Fibroblast of skin of right quadriceps (primary cell): ENCODE measurements at regions not wholly inside any gene's neighbourhood (a gene's known extent, or its start where the extent isn't known, plus 50 kb on each side); places are given as distances from the start of the nearest gene placed in this dataset.
"Not testable (repeated sequence)": the region's sequence is repeated elsewhere in the genome, so short reads cannot be mapped to it uniquely, and the experiment has no call there.

ENCODE experiments used
- DNase-seq: peaks from one replicate; pipeline ENCODE4 v3.0.0-alpha.2; 2013

DNA sequence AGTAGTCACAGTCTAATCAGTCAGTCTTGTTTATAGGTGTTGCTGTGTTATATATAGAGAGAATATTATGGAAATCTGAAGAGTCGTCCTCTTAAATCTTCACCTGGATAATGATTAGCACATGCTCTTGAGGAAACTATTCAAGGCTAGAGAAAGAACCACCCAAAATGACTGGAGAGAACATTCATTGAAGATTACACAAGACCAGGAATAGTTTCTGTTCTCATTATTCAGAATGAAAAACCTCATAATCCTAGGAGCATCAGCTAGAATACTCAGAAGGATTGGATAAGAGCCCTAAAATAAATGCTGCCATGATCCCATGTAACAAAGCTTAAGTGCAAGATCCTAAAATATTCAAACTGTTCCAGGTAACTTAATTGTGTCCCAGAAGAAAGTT lies 278.2 kb upstream of the PREP start:
- DNase-seq, result no peak

DNA sequence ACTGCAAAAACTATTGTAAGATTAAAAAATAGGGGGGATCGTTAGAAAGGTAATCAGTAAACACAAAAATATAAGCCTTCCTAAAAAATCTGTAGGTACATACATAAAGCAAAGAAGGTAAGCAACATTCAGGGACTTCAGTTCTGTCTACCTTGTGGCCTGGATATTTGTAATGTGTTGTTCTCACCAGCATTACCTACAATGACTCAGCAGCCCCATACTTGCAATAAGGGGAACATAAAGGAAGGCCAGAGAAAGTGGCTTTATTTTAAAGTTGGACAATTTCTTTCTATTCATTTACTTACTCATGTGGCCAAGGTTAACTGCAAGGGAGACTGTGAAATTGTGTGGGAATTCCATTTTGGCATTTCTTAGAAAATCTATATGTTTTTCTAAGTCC lies 277.2 kb upstream of the PREP start:
- no peak for DNase-seq

DNA sequence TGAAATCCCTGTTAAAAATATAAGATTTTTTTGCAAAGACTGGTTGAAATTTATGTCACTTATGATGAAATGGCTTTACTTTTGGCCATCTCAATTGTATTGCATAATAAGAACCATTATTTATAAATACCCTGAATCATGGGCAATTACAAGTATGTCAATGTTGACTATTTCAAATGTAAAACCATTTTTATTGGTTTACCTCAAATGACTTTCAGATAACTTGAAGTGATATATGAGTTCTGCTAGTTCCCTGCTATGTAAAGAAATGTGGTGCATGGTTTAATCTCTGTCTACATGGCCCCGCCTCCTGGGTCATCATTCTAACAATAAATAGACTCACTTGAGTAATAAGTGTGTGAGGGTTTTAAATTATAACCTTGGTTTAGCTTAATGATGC lies 275.6 kb upstream of the PREP start:
- DNase-seq, result peak; percentile 51

DNA sequence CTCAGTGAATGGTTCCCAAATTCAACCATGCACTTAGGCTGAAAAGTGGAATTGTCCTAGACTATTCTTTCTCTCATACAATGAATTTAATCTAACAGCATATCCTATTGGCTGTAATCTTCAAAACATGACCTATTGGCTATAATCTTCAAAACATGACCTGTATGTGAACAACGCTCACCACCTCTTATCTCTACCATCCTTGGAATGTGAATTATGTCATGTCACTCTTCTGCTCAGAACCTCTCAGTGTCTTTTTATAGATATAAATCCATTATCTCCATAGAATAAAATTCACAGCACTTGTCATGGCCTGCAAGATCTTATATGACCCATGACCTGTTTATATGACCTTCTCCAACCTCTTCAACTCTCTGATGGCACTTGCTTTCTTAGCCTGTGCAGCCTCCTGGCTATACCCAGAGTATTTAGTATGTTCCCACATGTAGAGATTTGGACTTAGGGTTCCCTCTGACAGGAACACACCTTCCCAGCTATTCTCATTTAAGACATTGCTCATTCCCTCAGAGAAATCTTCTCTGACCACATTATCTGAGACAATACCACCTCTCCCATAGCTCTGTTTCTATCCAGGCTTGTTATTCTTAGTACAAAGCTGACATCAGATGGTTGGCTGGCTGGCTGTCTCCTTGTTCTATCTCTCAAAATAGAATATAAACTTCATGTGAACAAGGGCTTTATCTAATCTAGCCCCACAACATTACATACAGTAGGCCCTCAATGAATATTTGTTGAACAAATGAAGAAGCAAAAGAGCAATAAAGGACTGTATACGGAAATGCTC lies 275.0 kb upstream of the PREP start:
- peak; percentile 4 for DNase-seq

DNA sequence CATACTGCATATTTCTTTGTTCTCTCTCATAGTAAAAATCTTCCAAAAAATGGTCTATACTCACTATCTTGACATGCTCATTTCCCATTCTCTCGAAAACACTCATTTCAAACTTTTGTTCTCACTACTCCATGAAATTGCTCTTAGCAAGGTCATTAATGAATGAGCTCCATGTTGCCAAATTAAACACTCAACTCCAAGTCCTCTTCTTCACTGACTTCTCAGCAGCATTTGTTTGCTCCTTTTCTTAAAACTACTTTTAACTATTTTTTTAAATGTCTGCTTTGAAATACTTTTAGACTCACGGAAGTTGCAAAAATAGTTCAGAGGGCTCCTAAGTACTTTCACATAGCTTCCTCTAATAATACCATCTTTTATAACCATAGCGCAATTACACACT lies 274.0 kb upstream of the PREP start:
- no peak for DNase-seq

DNA sequence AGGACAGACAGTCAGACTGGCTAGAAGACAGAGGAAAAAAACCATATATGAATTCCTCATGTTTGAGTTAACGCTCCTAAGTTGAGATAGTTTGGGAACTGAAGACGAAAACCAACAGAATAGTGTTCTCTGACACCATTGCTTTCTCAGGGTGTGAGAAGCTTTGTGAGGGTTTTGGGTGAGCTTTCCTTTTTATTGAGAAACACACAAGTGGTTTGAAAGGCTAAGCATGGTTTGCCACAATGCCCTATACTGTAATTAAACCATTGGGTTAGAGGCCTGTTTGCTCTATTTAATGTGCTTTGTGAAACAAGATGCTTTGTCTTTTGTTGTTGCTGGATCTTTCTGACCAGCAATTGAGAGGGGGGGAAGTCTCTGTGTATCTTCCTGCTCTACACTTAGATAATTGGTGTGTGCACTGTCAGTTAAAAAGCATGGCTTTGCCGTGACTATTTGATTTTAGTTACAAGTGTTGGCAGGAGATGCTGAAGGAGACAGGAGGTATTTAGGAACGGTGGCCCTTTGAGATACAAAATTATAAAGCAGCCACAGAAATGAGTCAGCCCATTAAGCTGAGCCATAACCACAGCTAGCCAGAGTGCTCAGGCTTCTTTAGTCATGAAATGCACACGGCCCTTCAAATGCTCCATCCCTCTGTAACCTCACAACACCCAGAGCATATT lies 273.0 kb upstream of the PREP start:
- peak; percentile 94 for DNase-seq

DNA sequence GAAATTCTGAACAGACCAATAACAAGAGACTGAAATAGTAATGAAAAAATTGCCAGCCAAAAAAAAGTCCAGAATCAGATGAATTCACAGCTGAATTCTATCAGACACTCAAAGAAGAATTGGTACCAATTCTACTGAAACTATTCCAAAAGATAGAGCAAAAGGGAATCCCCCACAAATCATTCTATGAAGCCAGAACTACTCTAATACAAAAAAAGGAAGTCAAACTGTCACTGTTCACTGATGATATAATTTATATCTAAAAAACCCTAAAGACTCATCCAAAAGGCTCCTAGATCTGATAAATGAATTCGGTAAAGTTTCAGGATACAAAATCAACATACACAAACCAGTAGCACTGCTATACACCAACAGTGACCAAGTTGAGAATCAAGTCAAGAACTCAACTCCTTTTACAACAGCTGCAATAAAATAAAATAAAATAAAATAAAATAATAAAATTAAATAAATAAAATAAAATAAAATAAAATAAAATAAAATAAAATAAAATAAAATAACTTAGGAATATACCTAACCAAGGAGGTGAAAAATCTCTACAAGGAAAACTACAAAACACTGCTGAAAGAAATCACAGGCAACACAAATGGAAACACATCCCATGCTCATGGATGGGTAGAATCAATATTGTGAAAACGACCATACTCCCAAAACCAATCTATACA lies 270.1 kb upstream of the PREP start:
- not testable (repeated sequence) for DNase-seq

DNA sequence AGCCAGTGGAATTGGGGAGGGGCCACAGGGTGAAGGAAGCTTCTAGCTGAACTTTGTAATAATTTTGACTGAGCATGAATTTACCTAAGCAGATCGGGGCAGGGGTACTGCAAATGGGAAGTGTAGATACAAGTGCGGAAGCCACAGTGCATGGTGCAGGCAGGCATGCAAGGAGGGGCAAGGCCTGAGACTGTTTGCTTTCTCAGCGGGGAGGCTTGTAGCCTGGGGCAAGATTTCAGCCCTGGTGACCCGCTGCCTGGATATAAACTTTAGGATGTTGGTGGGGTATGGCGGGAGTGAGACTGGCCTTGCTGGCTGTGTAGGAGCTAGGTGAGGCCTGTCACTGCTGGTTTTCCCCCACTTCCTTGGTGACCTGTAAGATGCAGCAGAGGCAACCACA lies 266.4 kb upstream of the PREP start:
- DNase-seq, result no peak

DNA sequence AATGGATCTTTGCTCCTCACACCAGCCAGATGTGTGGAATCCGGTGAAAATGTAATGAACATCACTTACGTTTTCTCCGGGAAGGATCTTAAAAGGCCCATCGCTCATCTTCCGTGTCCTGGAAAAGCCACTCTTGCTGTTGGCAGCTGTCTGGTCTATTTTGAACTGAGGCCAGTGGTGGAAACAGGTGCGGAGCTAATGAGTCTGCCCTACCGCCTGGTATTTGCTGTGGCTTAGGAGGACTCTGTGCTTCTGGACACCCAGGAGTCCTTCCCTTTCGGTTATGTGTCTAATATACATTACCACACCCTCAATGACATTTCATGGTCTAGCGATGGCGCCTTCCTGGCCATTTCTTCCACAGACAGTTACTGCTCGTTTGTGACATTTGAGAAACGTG lies 264.2 kb upstream of the PREP start:
- DNase-seq, result no peak

DNA sequence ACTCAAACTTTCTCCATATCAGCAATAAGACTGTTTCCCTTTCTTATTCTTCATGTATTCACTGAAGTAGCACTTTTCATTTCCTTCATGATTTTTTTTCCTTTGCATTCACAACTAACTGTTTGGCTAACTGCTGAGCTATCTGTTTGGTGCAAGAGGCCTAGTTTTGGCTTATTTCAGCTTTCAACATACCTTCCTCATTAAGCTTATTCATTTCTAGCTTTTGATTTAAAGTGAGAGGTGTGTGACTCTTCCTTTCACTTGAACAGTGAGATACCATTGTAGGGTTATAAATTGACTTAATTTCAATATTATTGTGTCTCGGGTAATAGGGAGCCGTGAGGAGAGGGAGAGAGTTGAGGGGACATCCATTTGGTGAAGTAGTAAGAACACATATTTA lies 262.0 kb upstream of the PREP start:
- DNase-seq, result no peak

DNA sequence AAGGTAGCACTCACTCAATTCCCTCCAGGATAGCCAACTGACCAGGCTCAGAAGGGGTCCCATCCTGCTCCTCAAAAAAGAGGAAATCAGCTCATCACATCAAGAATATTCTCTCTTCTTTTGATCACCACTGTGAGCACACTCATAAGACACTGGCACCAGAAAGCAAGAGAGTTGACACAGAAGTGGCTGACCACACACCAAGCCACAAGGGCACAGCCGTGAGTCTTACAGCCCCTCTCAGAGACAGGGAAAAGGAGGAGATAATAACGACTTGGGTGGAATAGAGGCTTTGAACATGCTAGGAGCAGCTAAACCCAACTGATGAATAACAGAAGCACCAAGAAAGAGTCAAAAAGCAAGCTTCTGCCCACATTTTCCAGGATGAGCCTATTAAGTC lies 249.1 kb upstream of the PREP start:
- DNase-seq, result no peak

DNA sequence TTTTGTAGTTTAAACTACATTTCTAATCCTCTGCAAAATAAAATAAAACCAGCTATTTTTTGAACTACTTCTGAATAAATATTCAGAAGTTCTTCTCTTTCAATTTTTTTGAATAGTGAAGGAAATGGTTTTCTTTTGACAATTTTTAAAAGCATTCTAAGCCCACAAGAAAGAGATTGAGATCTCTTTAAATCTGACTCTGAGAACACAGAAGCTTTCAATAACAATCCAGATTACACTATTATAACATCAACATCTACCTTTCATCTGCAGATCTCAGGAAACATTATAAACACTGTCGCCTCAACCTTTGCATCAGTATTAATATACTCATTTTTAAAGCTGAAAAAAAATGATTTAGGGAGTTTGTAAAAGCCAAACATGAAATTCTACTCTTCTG lies 247.5 kb upstream of the PREP start:
- DNase-seq, result no peak

DNA sequence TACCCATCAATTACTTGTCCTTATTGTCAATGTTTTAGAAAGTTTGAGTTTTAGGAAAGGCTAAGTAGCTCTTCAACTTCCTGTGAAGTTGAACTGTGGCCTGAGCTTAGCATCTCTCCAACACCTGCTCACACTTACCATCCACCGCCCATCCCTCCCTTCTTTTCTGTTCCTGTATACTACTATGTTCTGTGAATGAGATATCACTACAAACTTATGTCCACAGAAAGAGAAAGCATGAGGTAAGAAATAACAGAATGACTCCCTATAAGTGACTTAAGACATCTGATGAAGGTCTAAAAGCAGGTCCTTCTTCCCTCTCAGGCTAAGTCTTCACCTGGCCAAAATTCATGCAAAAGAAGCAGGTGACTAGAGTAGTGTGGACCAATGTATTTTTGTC lies 246.3 kb upstream of the PREP start:
- no peak for DNase-seq

DNA sequence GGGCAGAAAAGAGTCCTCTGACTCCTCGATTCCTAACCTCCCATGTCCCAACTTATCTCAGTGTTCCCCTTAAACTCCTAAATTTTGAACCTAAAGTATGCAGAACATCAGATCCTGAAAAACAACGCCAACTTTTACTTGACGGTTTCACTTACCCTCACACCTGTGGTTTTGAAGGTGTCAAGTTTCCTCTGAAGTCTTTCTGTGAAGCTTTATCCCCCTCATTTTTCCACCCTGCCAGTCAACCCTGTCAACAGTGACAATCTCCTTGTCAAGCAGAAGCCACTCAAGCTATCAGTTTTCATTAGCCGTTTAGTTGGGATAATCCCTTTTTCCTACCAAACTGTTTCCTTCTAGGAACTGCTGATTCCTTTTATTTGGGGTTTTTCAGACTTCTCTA lies 245.4 kb upstream of the PREP start:
- no peak for DNase-seq

DNA sequence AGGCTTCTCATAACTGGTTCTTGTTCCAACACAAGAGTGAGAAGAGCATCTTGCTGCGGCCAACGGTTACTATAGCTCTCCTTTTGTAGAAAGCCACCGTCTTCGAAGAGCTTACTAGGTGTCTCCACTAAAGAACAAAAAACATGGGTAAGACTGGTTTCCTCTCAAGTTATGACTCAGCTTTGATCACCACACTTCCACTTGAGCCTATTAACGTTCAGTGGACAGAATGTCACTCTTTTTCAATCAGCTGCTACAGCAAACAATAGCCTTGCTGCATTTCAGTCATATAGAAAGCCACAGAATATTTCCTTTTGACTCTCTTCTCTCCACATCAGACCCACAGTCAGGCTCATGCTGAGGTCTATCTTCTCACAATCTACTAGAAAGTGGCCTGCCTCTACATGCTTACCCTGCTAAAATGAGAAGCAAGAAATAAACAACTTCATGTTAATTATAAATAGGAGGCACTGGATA lies 243.5 kb upstream of the PREP start:
- no peak for DNase-seq

DNA sequence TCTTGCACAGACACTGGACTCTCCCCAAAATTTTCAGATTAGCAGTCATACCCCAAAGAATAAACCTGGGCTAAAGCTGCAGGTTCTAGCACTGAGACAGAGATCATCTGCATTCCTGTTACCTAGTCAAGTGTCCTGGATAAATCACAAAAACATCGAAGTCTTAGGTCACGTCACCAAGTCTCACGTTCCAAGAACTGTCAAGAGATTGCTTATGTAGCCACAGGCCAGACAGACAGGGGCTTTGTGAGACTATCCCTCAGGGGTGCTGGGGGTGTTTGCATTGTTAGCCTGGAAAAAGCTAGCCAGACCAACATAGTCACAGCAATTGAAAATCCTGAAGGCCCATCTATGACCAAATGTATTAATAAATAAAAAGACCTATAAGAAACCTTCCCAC lies 243.1 kb upstream of the PREP start:
- no peak for DNase-seq

DNA sequence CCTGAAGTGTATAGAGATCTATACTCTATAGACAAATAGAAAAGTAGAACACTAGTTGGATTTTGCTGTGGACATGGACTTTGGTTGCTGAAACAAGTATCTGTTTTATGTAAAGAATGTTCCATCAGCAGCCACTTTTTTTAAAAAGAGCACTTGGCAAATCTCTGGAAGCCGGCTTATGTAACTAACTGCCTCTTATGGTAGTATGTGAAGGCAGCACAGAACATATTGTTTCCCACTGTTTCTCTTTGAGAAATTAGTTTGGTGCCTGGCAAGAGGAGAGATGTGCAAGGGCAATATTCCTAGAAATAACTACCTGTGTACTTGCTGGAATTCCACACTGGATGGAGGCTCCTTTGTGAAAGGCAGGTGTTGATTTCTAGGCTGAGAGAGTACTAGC lies 242.3 kb upstream of the PREP start:
- DNase-seq, result no peak

DNA sequence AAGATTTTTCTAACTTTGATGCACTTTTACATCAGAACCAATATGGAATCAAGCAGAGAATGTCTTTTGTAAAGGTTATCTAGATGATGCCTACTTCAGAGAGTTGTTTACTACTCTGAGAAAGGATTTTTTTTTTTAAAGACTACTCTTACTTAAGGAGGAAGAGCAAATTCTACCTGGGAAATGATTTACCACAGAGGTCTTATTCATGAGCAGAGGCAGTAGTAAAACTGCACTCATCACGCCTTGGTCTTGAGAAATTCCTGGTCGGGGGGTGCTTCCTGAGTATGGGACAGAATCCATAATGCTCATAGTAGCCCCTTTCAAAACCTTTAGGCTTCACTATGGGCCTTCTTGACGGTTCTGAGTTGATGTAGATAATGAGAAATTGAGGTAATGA lies 241.8 kb upstream of the PREP start:
- no peak for DNase-seq

DNA sequence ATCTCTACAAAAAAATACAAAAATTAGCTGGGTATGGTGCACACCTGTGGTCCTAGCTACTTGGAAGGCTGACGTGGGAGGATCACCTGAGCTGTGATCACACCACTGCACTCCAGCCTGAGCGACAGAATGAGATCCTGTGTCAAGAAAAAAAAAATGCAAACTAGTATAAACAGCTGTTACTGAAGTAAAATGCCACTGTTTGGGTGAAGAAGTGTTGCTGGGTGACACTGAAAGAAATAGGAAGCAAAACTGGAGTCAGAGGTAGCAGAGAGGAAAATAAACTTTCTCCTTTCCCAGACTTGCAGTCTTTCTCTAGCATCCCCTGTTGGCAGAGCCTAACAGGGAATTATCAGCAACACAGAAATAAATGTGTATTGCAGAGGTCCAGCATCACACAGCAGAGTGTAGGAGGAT lies 241.2 kb upstream of the PREP start:
- DNase-seq, result no peak

DNA sequence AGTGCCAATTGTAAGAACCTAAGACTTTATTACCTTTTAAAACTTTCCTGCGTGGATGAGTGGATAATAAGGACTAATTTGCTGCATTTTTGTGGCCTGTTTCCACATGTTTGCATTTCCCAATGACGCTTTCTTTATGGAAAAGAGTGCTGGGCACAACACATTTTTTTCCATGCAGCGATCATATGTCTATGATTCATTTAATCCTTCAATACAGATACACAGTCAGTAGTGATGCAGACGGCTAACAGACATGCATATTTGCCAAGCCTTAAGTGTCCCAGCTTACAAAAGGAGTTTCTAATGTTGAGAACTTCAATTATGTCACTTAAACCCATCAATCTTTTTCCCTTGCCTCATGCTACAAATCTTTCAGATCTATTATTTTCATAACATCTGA lies 239.8 kb upstream of the PREP start:
- peak; percentile 74 for DNase-seq

DNA sequence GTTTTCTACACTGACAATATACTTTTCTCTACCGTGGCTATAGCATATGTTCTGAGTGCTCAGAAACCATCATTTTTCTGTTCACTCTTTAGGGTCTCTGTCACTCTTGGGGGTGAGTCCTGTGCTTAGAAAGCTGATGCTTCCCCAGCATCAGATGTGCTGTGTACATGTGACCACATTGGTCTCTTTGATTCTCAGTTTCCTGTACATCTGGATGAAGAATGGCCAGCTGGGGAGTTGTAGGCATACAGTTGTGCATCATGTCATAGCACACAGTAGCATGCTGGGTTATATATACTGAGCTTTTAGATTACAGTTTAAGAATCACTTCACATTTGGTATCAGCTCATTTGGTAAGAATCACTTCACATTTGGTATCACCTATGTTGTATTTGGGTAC lies 238.6 kb upstream of the PREP start:
- DNase-seq, result no peak

DNA sequence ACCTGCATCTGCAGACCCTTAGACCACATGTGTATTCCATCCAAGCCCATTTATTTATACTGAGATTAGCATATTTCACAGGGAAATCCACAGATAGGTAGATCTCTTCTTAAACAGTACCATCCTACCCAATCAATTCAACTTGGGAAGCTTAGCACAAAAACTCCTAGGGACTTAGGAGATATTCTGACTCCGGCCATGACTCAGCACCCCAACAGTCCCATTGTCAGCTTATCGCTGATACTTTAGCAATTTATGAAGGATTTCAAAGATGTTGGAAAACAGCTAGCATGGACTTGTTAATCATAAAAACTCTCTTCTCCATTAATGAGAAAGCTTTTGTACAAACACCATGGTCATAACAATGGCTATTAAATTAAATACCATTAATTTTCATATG lies 236.2 kb upstream of the PREP start:
- DNase-seq, result no peak

DNA sequence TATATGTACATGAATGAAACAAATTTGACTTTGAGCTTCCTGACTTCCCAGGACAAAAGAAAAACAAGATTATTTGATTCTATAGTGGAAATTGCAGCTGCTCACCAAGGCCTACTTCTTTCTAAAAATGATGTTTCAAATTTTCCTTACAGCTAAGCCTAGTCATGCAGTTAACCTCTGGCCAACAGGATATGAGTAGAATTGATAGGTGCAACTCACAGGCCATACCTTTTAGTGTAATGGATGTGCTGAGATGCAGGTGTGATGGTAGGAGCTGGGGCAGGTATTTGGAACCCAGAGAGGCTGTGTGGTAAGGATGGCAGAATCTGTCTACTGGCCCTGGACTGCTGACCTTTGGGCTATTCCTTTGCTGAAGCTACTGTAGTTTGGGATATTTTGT lies 230.9 kb upstream of the PREP start:
- DNase-seq, result no peak
